ENCODE measurements at regions not wholly inside any gene's neighbourhood (a gene's known extent, or its start where the extent isn't known, plus 50 kb on each side); places are given as distances from the start of the nearest gene placed in this dataset.

- Histone ChIP-seq H3K27me3 (replicated peaks; ENCODE audit: insufficient read depth) (no peaks in the 10 kb centered on the region), H3K36me3 (ENCODE audit: low read depth) (no peaks in the 10 kb centered on the region), H4K20me1 (ENCODE audit: insufficient read depth) (no peaks in the 10 kb centered on the region), H3K4me1 (ENCODE audit: insufficient read depth) (no peaks in the 10 kb centered on the region), H3K9ac (no peak overlapping the region), H3K4me2 (ENCODE audit: unreplicated experiment) (no peak overlapping the region), H3F3A (ENCODE audit: insufficient read depth) (no peaks in the 10 kb centered on the region), H3K4me3 (no peak overlapping the region), H3K9me3 (ENCODE audit: low read depth) (peaks cover 4% of the 10 kb centered on the region), H2AFZ (no peak overlapping the region), H3K9me2 (ENCODE audit: insufficient read depth) (no peaks in the 10 kb centered on the region), H3K27ac (no peak overlapping the region), H3K79me2 (ENCODE audit: insufficient read depth) (no peaks in the 10 kb centered on the region)
- WGBS, 2 experiments (ENCODE audit: low coverage in 1 of 2, low lambda C conversion rate in 2 of 2, missing lambda C conversion rate in 2 of 2): 89 to 90% methylated on average over 1 of the region's 1 CpG
- DNase-seq: no peak
- in situ Hi-C loops (cut with MboI): no loop called here
- TF ChIP-seq EZH2 (IDR thresholded peaks at IDR 0.05; ENCODE audit: insufficient read depth, poor library complexity, severe bottlenecking) (no peak), EZH2phosphoT487 (IDR thresholded peaks at IDR 0.05; ENCODE audit: insufficient read depth, low read depth) (no peak)
Observed at GRCh38 chr7:81648716-81649115, 121.1 kb downstream of the HGF start.

- TF ChIP-seq EZH2 (IDR thresholded peaks at IDR 0.05; ENCODE audit: insufficient read depth, poor library complexity, severe bottlenecking) (no peak), EZH2phosphoT487 (IDR thresholded peaks at IDR 0.05; ENCODE audit: insufficient read depth, low read depth) (no peak)
- Histone ChIP-seq H3K36me3 (ENCODE audit: low read depth) (no peaks in the 10 kb centered on the region), H3K9me2 (ENCODE audit: insufficient read depth) (no peaks in the 10 kb centered on the region), H3K9ac (no peak overlapping the region), H3K27me3 (replicated peaks; ENCODE audit: insufficient read depth) (no peaks in the 10 kb centered on the region), H4K20me1 (ENCODE audit: insufficient read depth) (no peaks in the 10 kb centered on the region), H3K4me2 (ENCODE audit: unreplicated experiment) (no peak overlapping the region), H3K27ac (no peak overlapping the region), H2AFZ (no peak overlapping the region), H3K79me2 (ENCODE audit: insufficient read depth) (no peaks in the 10 kb centered on the region), H3K4me1 (ENCODE audit: insufficient read depth) (no peaks in the 10 kb centered on the region), H3K9me3 (ENCODE audit: low read depth) (no peaks in the 10 kb centered on the region), H3F3A (ENCODE audit: insufficient read depth) (no peaks in the 10 kb centered on the region; the same call in 1 of the 2 replicates), H3K4me3 (no peak overlapping the region)
- in situ Hi-C loops (cut with MboI): no loop called here
- DNase-seq: peak; percentile 10
- WGBS, 2 experiments (ENCODE audit: low coverage in 1 of 2, low lambda C conversion rate in 2 of 2, missing lambda C conversion rate in 2 of 2): 48 to 57% methylated on average over 5 of the region's 5 CpGs
Observed at GRCh38 chr7:81645435-81645834, 124.4 kb downstream of the HGF start.

- TF ChIP-seq EZH2phosphoT487 (IDR thresholded peaks at IDR 0.05; ENCODE audit: insufficient read depth, low read depth): no peak
- TF ChIP-seq EZH2 (IDR thresholded peaks at IDR 0.05; ENCODE audit: insufficient read depth, poor library complexity, severe bottlenecking): no peak
- no peaks in the 10 kb centered on the region for H4K20me1 ChIP-seq (ENCODE audit: insufficient read depth)
- no peak overlapping the region for H3K4me2 ChIP-seq (ENCODE audit: unreplicated experiment)
- H3K27me3 ChIP-seq (replicated peaks; ENCODE audit: insufficient read depth): no peaks in the 10 kb centered on the region
- in situ Hi-C loops (cut with MboI): no loop called here
- H2AFZ ChIP-seq: no peak overlapping the region
- H3K27ac ChIP-seq: no peak overlapping the region
- H3K36me3 ChIP-seq (ENCODE audit: low read depth): no peaks in the 10 kb centered on the region
- 85 to 90% methylated on average over 2 of the region's 2 CpGs for WGBS, 2 experiments (ENCODE audit: low coverage in 1 of 2, low lambda C conversion rate in 2 of 2, missing lambda C conversion rate in 2 of 2)
- peaks cover 25% of the 10 kb centered on the region for H3F3A ChIP-seq (ENCODE audit: insufficient read depth)
- H3K4me3 ChIP-seq: no peak overlapping the region
- no peak overlapping the region for H3K9ac ChIP-seq
- no peak for DNase-seq
- H3K9me3 ChIP-seq (ENCODE audit: low read depth): no peaks in the 10 kb centered on the region
- H3K4me1 ChIP-seq (ENCODE audit: insufficient read depth): peaks cover 30% of the 10 kb centered on the region
- no peaks in the 10 kb centered on the region for H3K9me2 ChIP-seq (ENCODE audit: insufficient read depth)
- no peaks in the 10 kb centered on the region for H3K79me2 ChIP-seq (ENCODE audit: insufficient read depth)
Observed at GRCh38 chr7:81641873-81642272, 128.0 kb downstream of the HGF start.

- peak overlapping the region; percentile 64 for H3K4me2 ChIP-seq (ENCODE audit: unreplicated experiment)
Observed at GRCh38 chr7:81638198-81638597, 131.6 kb downstream of the HGF start.

More at GRCh38 chr7:81638198-81638597, 131.6 kb downstream of the HGF start:
- peaks cover 25% of the 10 kb centered on the region for H3F3A ChIP-seq (ENCODE audit: insufficient read depth)
- peak overlapping the region; percentile 54 for H3K27ac ChIP-seq
- 0 out of 2 replicates have a peak overlapping the region, but pooled peaks have one; percentile 5 for H2AFZ ChIP-seq
- H3K27me3 ChIP-seq (replicated peaks; ENCODE audit: insufficient read depth): no peaks in the 10 kb centered on the region
- H4K20me1 ChIP-seq (ENCODE audit: insufficient read depth): no peaks in the 10 kb centered on the region
- no peaks in the 10 kb centered on the region for H3K79me2 ChIP-seq (ENCODE audit: insufficient read depth)
- no peak for TF ChIP-seq EZH2 (IDR thresholded peaks at IDR 0.05; ENCODE audit: insufficient read depth, poor library complexity, severe bottlenecking)
- TF ChIP-seq EZH2phosphoT487 (IDR thresholded peaks at IDR 0.05; ENCODE audit: insufficient read depth, low read depth): 0 out of 2 replicates have a peak, but pooled peaks have one; percentile 67
- H3K9me2 ChIP-seq (ENCODE audit: insufficient read depth): no peaks in the 10 kb centered on the region
- H3K9ac ChIP-seq: 0 out of 2 replicates have a peak overlapping the region, but pooled peaks have one; percentile 15
- in situ Hi-C loops (cut with MboI): no loop called here
- peaks cover 33% of the 10 kb centered on the region for H3K4me1 ChIP-seq (ENCODE audit: insufficient read depth)
- 0 out of 2 replicates have a peak overlapping the region, but pooled peaks have one; percentile 32 for H3K4me3 ChIP-seq
- WGBS, 2 experiments (ENCODE audit: low coverage in 1 of 2, low lambda C conversion rate in 2 of 2, missing lambda C conversion rate in 2 of 2): 29 to 30% methylated on average over 5 of the region's 5 CpGs
- no peaks in the 10 kb centered on the region for H3K36me3 ChIP-seq (ENCODE audit: low read depth)
- no peaks in the 10 kb centered on the region for H3K9me3 ChIP-seq (ENCODE audit: low read depth)
- peak; percentile 95 for DNase-seq
